HepG2 (cell line): ENCODE measurements at regions not wholly inside any gene's neighbourhood (a gene's known extent, or its start where the extent isn't known, plus 50 kb on each side); places are given as distances from the start of the nearest gene placed in this dataset.

Experiments
- NFRKB ChIP-seq: fragments of 450-650 bp; IDR thresholded peaks from 2 replicates; pipeline ENCODE4 v1.6.1; 2017
- TF ChIP-seq, protein P1 (sequence below): sonication (generic); formaldehyde crosslinking; conservative IDR thresholded peaks from 2 replicates; pipeline ENCODE4 v1.4.0; 2020; ENCODE audit warnings: missing genetic modification reagents

DNA sequence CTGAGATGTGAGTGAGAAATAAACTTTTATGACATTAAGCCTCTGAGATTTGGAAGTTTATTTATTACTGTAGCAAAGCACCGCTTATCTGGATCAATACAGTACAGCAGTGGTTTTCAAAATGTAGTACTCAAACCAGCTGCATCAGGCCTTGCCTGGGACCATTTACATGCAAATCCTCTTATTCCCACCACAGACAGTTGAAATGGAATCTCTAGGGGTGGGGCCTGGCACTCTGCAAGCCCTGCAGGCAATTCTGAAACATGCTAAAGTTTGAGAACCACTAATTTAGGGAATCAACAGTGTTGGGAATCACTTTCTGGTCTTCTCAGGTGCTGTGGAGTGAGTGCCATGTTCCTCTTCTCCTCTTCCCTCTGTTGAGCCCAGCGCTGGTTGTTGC, 77.8 kb upstream of the TAMM41 start:
- no peak for TF ChIP-seq NFRKB
- TF ChIP-seq, protein P1, sequence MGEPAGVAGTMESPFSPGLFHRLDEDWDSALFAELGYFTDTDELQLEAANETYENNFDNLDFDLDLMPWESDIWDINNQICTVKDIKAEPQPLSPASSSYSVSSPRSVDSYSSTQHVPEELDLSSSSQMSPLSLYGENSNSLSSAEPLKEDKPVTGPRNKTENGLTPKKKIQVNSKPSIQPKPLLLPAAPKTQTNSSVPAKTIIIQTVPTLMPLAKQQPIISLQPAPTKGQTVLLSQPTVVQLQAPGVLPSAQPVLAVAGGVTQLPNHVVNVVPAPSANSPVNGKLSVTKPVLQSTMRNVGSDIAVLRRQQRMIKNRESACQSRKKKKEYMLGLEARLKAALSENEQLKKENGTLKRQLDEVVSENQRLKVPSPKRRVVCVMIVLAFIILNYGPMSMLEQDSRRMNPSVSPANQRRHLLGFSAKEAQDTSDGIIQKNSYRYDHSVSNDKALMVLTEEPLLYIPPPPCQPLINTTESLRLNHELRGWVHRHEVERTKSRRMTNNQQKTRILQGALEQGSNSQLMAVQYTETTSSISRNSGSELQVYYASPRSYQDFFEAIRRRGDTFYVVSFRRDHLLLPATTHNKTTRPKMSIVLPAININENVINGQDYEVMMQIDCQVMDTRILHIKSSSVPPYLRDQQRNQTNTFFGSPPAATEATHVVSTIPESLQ (CRISPR knock-in tag): no peak
